ENCODE measurements at regions not wholly inside any gene's neighbourhood (a gene's known extent, or its start where the extent isn't known, plus 50 kb on each side); places are given as distances from the start of the nearest gene placed in this dataset.

DNA sequence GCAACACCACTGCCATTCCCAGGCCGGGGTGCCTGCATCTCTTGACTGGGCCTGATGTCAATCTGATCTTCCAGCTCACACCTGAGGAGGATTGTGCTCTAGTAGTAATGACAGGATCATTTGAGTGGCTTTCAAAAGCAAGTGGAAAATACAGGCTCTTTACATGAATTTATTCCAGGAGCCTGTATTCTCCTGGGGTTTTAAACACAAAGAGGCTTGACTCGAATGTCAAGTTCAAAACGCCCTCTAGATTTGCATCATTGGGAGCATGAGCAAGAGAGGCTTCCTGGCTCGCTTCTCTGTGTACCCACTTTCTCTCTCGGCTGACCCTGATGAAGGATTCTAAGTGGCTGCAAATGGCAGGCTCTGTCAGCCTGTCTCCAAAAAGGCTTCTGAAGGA, 199.5 kb upstream of the PUDP start:
- H3K9ac ChIP-seq (ENCODE audit: low read length) = no peak overlapping the region
- no peaks in the 10 kb centered on the region for H3K9me3 Mint-ChIP-seq (ENCODE audit: insufficient read depth)
- 61% methylated on average over 2 of the region's 5 CpGs for WGBS (ENCODE audit: insufficient coverage)
- H3K79me2 ChIP-seq (ENCODE audit: control insufficient read depth, insufficient read depth, low read length) = no peaks in the 10 kb centered on the region
- ChIA-PET CTCF (no interaction called here), POLR2A (no interaction called here)
- no peak for ATAC-seq (ENCODE audit: low read depth)
- H3K4me2 ChIP-seq (replicated peaks; ENCODE audit: low read depth, low read length, poor library complexity, severe bottlenecking) = no peak overlapping the region
- no peak overlapping the region for H3K4me3 ChIP-seq (ENCODE audit: control extremely low read depth in 1 of 5, extremely low read depth in 1 of 5, insufficient read depth in 1 of 5, low read depth in 2 of 5, low read length in 4 of 5)
- H3K27me3 ChIP-seq (replicated peaks in 1 of 4; ENCODE audit: control extremely low read depth in 1 of 4, control insufficient read depth in 3 of 4, insufficient read depth in 4 of 4, low read length in 3 of 4) = no peaks in the 10 kb centered on the region
- H3K27ac Mint-ChIP-seq = no peak overlapping the region
- no peak overlapping the region for H2AFZ ChIP-seq (ENCODE audit: insufficient read depth, low read depth, low read length, poor library complexity, severe bottlenecking)
- H3K27me3 Mint-ChIP-seq = no peaks in the 10 kb centered on the region
- H3K4me1 ChIP-seq (ENCODE audit: control insufficient read depth in 2 of 2, insufficient read depth in 2 of 2, low read length in 2 of 2) = no peaks in the 10 kb centered on the region
- no peak overlapping the region for H3K4me3 Mint-ChIP-seq
- no peaks in the 10 kb centered on the region for H4K20me1 ChIP-seq (ENCODE audit: control insufficient read depth, insufficient read depth, low read length, poor library complexity, severe bottlenecking)
- no peaks in the 10 kb centered on the region for H3K9me3 ChIP-seq (ENCODE audit: control extremely low read depth in 1 of 3, control insufficient read depth in 2 of 3, insufficient read depth in 1 of 3, low read length in 2 of 3)
- no peak overlapping the region for H3K27ac ChIP-seq (ENCODE audit: low read length in 2 of 2)
- H3K36me3 ChIP-seq (replicated peaks in 1 of 2; ENCODE audit: control extremely low read depth in 1 of 2, control insufficient read depth in 1 of 2, extremely low read depth in 1 of 2, insufficient read depth in 2 of 2, low read length in 1 of 2) = no peaks in the 10 kb centered on the region
- no peak for DNase-seq
- intact Hi-C loops (cut with micrococcal nuclease) = no loop called here
- no peak for TF ChIP-seq EZH2 (IDR thresholded peaks at IDR 0.05; ENCODE audit: borderline replicate concordance, insufficient read depth, low read depth, low read length, poor library complexity, severe bottlenecking)
- TF ChIP-seq, protein P1, sequence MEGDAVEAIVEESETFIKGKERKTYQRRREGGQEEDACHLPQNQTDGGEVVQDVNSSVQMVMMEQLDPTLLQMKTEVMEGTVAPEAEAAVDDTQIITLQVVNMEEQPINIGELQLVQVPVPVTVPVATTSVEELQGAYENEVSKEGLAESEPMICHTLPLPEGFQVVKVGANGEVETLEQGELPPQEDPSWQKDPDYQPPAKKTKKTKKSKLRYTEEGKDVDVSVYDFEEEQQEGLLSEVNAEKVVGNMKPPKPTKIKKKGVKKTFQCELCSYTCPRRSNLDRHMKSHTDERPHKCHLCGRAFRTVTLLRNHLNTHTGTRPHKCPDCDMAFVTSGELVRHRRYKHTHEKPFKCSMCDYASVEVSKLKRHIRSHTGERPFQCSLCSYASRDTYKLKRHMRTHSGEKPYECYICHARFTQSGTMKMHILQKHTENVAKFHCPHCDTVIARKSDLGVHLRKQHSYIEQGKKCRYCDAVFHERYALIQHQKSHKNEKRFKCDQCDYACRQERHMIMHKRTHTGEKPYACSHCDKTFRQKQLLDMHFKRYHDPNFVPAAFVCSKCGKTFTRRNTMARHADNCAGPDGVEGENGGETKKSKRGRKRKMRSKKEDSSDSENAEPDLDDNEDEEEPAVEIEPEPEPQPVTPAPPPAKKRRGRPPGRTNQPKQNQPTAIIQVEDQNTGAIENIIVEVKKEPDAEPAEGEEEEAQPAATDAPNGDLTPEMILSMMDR (IDR thresholded peaks at IDR 0.05) = no peak
- H3K4me1 Mint-ChIP-seq = no peaks in the 10 kb centered on the region

DNA sequence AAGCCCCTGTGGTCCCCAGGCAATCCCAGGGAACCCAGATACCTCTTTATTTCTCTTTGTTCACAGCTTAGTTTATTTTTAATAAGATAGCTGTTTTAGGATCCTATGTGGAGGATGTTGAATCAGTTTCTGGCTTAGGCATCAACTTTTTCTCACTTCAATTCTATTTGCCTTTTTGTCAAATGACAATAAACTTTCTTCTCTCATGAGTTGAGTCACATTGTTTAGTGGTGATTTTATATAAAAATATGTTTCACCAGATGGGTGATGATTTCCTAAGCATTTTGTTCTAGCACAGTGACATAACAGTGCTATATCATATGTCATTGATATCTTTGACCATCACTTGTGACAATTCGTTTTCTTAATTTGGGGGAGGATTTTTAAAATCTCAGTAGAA, 198.1 kb upstream of the PUDP start:
- H3K27ac ChIP-seq (ENCODE audit: low read length in 2 of 2) = no peak overlapping the region
- no peak overlapping the region for H3K9ac ChIP-seq (ENCODE audit: low read length)
- H3K9me3 Mint-ChIP-seq (ENCODE audit: insufficient read depth) = no peaks in the 10 kb centered on the region
- no peaks in the 10 kb centered on the region for H3K4me1 Mint-ChIP-seq
- DNase-seq = no peak
- TF ChIP-seq, protein P1 (IDR thresholded peaks at IDR 0.05) = no peak
- no peak for TF ChIP-seq EZH2 (IDR thresholded peaks at IDR 0.05; ENCODE audit: borderline replicate concordance, insufficient read depth, low read depth, low read length, poor library complexity, severe bottlenecking)
- POLR2A ChIA-PET = no interaction called here
- WGBS (ENCODE audit: insufficient coverage) = no CpG with 5 or more reads among the region's 1 CpG
- H3K36me3 ChIP-seq (replicated peaks in 1 of 2; ENCODE audit: control extremely low read depth in 1 of 2, control insufficient read depth in 1 of 2, extremely low read depth in 1 of 2, insufficient read depth in 2 of 2, low read length in 1 of 2) = no peaks in the 10 kb centered on the region
- intact Hi-C loops (cut with micrococcal nuclease) = no loop called here
- H3K4me2 ChIP-seq (replicated peaks; ENCODE audit: low read depth, low read length, poor library complexity, severe bottlenecking) = no peak overlapping the region
- no peak overlapping the region for H3K4me3 Mint-ChIP-seq
- H3K79me2 ChIP-seq (ENCODE audit: control insufficient read depth, insufficient read depth, low read length) = no peaks in the 10 kb centered on the region
- no peak overlapping the region for H2AFZ ChIP-seq (ENCODE audit: insufficient read depth, low read depth, low read length, poor library complexity, severe bottlenecking)
- CTCF ChIA-PET = no interaction called here
- H3K9me3 ChIP-seq (ENCODE audit: control extremely low read depth in 1 of 3, control insufficient read depth in 2 of 3, insufficient read depth in 1 of 3, low read length in 2 of 3) = no peaks in the 10 kb centered on the region
- no peaks in the 10 kb centered on the region for H4K20me1 ChIP-seq (ENCODE audit: control insufficient read depth, insufficient read depth, low read length, poor library complexity, severe bottlenecking)
- no peak overlapping the region for H3K27ac Mint-ChIP-seq
- no peaks in the 10 kb centered on the region for H3K27me3 ChIP-seq (replicated peaks in 1 of 4; ENCODE audit: control extremely low read depth in 1 of 4, control insufficient read depth in 3 of 4, insufficient read depth in 4 of 4, low read length in 3 of 4)
- ATAC-seq (ENCODE audit: low read depth) = no peak
- H3K4me1 ChIP-seq (ENCODE audit: control insufficient read depth in 2 of 2, insufficient read depth in 2 of 2, low read length in 2 of 2) = no peaks in the 10 kb centered on the region
- H3K4me3 ChIP-seq (ENCODE audit: control extremely low read depth in 1 of 5, extremely low read depth in 1 of 5, insufficient read depth in 1 of 5, low read depth in 2 of 5, low read length in 4 of 5) = no peak overlapping the region
- H3K27me3 Mint-ChIP-seq = no peaks in the 10 kb centered on the region

All from B cell (primary cell).